WTC11 (cell line): ENCODE measurements at regions not wholly inside any gene's neighbourhood (a gene's known extent, or its start where the extent isn't known, plus 50 kb on each side); places are given as distances from the start of the nearest gene placed in this dataset.

Experiments used
- ATAC-seq: fragments of 200-7000 bp; cut with Tn5 transposase; 2 replicates; pipeline ENCODE4 v1.10.0; 2021; ENCODE audit warnings: mild to moderate bottlenecking, moderate library complexity
- CTCF ChIA-PET: fragments of 300-600 bp; sonication (Branson Sonifier 250); formaldehyde crosslinking; loops from one replicate; lab custom pipeline; 2021; ENCODE audit warnings: antibody characterized with exemption; lab: Charles Lee
- POLR2A ChIA-PET: fragments of 350-600 bp; sonication (Branson Sonifier 250); formaldehyde crosslinking; loops from one replicate; lab custom pipeline; 2021; ENCODE audit warnings: antibody characterized with exemption; lab: Charles Lee
- DNase-seq: peaks from one replicate; pipeline ENCODE4 v3.0.0; 2021; ENCODE audit warnings: low spot score
- H3K27ac Mint-ChIP-seq: 2 replicates; pipeline ENCODE4 v1.8.0; 2021; ENCODE audit warnings: mixed read lengths
- H3K27me3 Mint-ChIP-seq: 2 replicates; pipeline ENCODE4 v1.8.0; 2021; ENCODE audit warnings: low read depth, mild to moderate bottlenecking, moderate library complexity, mixed read lengths
- H3K36me3 Mint-ChIP-seq: 2 replicates; pipeline ENCODE4 v1.8.0; 2021; ENCODE audit warnings: mixed read lengths
- H3K4me1 Mint-ChIP-seq: 2 replicates; pipeline ENCODE4 v1.8.0; 2022; ENCODE audit warnings: mixed read lengths
- H3K4me3 Mint-ChIP-seq: 2 replicates; pipeline ENCODE4 v1.8.0; 2021; ENCODE audit warnings: mild to moderate bottlenecking, moderate library complexity, mixed read lengths
- H3K9me3 Mint-ChIP-seq: 2 replicates; pipeline ENCODE4 v1.8.0; 2021; ENCODE audit warnings: mixed read lengths
- ATF1 ChIP-seq: sonication (generic); formaldehyde crosslinking; IDR thresholded peaks from 2 replicates; pipeline ENCODE4 v1.8.1; 2023; ENCODE audit warnings: mild to moderate bottlenecking, moderate library complexity, missing genetic modification reagents
- HMGA2 ChIP-seq: fragments of 250-450 bp; sonication (Bioruptor Pico); IDR thresholded peaks from 2 replicates; pipeline ENCODE4 v1.4.0; 2021; ENCODE audit warnings: mild to moderate bottlenecking, moderate library complexity
- IRF2 ChIP-seq: sonication (generic); formaldehyde crosslinking; IDR thresholded peaks from 2 replicates; pipeline ENCODE4 v1.8.0; 2022; ENCODE audit warnings: low read depth, missing genetic modification reagents, borderline replicate concordance
- NFE2L1 ChIP-seq: sonication (generic); formaldehyde crosslinking; IDR thresholded peaks from 2 replicates; pipeline ENCODE4 v1.8.1; 2023; ENCODE audit warnings: missing genetic modification reagents
- NR2C2 ChIP-seq: sonication (generic); formaldehyde crosslinking; IDR thresholded peaks from 2 replicates; pipeline ENCODE4 v1.8.0; 2022; ENCODE audit warnings: mild to moderate bottlenecking, missing genetic modification reagents
- SMAD3 ChIP-seq: sonication (generic); formaldehyde crosslinking; IDR thresholded peaks from 2 replicates; pipeline ENCODE4 v1.8.0; 2022; ENCODE audit warnings: missing genetic modification reagents, mild to moderate bottlenecking, borderline replicate concordance
- TEAD4 ChIP-seq: sonication (generic); formaldehyde crosslinking; IDR thresholded peaks from 2 replicates; pipeline ENCODE4 v1.8.0; 2022; ENCODE audit warnings: mild to moderate bottlenecking, missing genetic modification reagents
- ZBTB21 ChIP-seq: sonication (generic); formaldehyde crosslinking; IDR thresholded peaks from 2 replicates; pipeline ENCODE4 v1.8.1; 2023; ENCODE audit warnings: mild to moderate bottlenecking, missing genetic modification reagents, borderline replicate concordance
- ZNF416 ChIP-seq: fragments of 250-450 bp; sonication (Bioruptor Pico); IDR thresholded peaks from 2 replicates; pipeline ENCODE4 v1.9.0; 2021; ENCODE audit warnings: mild to moderate bottlenecking, inconsistent platforms
- TF ChIP-seq, protein P1 (sequence below): sonication (generic); formaldehyde crosslinking; IDR thresholded peaks from 2 replicates; pipeline ENCODE4 v1.8.1; 2023; ENCODE audit warnings: mild to moderate bottlenecking, moderate library complexity, missing genetic modification reagents
- TF ChIP-seq, protein P2 (sequence below): sonication (generic); formaldehyde crosslinking; IDR thresholded peaks from 2 replicates; pipeline ENCODE4 v1.8.0; 2023; ENCODE audit warnings: mild to moderate bottlenecking, missing genetic modification reagents
- TF ChIP-seq, protein P3 (sequence below): sonication (generic); formaldehyde crosslinking; IDR thresholded peaks from 2 replicates; pipeline ENCODE4 v1.8.1; 2023; ENCODE audit warnings: mild to moderate bottlenecking, missing genetic modification reagents, moderate library complexity

DNA sequence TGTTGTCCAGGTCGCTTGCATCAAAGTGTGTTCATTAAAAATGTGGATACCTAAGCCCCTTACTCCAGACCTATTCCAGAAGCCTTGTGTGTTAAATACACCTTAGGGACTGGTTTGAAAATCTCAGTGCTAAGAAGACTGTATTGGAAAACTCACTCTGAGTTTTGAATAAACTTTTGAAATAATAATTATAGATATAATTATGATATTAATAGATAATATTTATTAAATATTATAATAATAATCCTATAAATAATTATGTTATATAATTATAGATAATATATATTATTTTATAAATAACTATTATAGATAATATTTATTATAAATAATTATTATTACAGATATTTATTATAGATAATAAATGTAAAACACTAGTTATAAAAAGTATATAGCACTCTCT is 165.3 kb downstream of the ARRDC3 start:
- no peak overlapping the region for H3K4me3 Mint-ChIP-seq
- no peaks in the 10 kb centered on the region for H3K27me3 Mint-ChIP-seq
- DNase-seq (no peak), ATAC-seq (no peak)
- CTCF ChIA-PET: interaction anchor here (1.0 to 1.3 kb wide), 3 partner anchors 8 to 286 kb away, joined by 3 to 6 read pairs (median 4); no protein-coding TSS in a partner anchor
- peaks cover 3% of the 10 kb centered on the region for H3K4me1 Mint-ChIP-seq
- POLR2A ChIA-PET: no interaction called here
- no peaks in the 10 kb centered on the region for H3K36me3 Mint-ChIP-seq
- no peak overlapping the region for H3K27ac Mint-ChIP-seq
- H3K9me3 Mint-ChIP-seq: no peaks in the 10 kb centered on the region
- TF ChIP-seq HMGA2 (CRISPR knock-in tag): peak; percentile 92
- TF ChIP-seq TEAD4 (CRISPR knock-in tag): no peak
- no peak for TF ChIP-seq NFE2L1 (CRISPR knock-in tag)
- no peak for TF ChIP-seq ZNF416 (CRISPR knock-in tag)

DNA sequence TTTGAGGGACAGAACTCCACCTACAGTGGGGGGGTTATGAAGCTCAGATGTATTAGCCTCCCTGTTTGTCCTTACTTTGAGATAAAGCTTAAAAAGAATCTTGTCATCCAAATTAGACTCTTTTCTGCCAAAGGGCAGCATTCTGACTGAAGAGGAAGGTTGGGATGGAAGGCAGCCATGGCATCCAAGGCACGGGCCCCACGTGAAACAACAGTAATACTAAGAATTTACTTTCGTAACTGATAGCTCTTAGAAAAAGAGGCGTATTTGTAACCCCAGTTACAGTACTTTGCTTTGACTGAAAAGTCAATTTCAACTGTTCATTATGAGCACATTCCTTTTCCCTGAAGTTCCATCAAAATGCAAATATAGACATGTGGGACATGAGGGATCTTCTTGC is 168.5 kb downstream of the ARRDC3 start:
- DNase-seq (no peak), ATAC-seq (no peak)
- H3K4me3 Mint-ChIP-seq: no peak overlapping the region
- H3K9me3 Mint-ChIP-seq: no peaks in the 10 kb centered on the region
- no peaks in the 10 kb centered on the region for H3K27me3 Mint-ChIP-seq
- ChIA-PET CTCF (interaction anchor here (0.9 to 1.1 kb wide), 2 partner anchors 170 to 205 kb away, joined by 3 to 4 read pairs; no protein-coding TSS in a partner anchor), POLR2A (interaction anchor here (0.5 kb wide), 1 partner anchor 40 kb away, joined by 7 read pairs; no protein-coding TSS in a partner anchor)
- peaks cover 3% of the 10 kb centered on the region for H3K4me1 Mint-ChIP-seq
- TF ChIP-seq, protein P1, sequence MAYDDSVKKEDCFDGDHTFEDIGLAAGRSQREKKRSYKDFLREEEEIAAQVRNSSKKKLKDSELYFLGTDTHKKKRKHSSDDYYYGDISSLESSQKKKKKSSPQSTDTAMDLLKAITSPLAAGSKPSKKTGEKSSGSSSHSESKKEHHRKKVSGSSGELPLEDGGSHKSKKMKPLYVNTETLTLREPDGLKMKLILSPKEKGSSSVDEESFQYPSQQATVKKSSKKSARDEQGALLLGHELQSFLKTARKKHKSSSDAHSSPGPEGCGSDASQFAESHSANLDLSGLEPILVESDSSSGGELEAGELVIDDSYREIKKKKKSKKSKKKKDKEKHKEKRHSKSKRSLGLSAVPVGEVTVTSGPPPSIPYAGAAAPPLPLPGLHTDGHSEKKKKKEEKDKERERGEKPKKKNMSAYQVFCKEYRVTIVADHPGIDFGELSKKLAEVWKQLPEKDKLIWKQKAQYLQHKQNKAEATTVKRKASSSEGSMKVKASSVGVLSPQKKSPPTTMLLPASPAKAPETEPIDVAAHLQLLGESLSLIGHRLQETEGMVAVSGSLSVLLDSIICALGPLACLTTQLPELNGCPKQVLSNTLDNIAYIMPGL: no peak
- TF ChIP-seq IRF2 (CRISPR knock-in tag) (no peak), NR2C2 (CRISPR knock-in tag) (no peak), SMAD3 (no peak), ZBTB21 (no peak), ATF1 (CRISPR knock-in tag) (no peak)
- TF ChIP-seq, protein P2, sequence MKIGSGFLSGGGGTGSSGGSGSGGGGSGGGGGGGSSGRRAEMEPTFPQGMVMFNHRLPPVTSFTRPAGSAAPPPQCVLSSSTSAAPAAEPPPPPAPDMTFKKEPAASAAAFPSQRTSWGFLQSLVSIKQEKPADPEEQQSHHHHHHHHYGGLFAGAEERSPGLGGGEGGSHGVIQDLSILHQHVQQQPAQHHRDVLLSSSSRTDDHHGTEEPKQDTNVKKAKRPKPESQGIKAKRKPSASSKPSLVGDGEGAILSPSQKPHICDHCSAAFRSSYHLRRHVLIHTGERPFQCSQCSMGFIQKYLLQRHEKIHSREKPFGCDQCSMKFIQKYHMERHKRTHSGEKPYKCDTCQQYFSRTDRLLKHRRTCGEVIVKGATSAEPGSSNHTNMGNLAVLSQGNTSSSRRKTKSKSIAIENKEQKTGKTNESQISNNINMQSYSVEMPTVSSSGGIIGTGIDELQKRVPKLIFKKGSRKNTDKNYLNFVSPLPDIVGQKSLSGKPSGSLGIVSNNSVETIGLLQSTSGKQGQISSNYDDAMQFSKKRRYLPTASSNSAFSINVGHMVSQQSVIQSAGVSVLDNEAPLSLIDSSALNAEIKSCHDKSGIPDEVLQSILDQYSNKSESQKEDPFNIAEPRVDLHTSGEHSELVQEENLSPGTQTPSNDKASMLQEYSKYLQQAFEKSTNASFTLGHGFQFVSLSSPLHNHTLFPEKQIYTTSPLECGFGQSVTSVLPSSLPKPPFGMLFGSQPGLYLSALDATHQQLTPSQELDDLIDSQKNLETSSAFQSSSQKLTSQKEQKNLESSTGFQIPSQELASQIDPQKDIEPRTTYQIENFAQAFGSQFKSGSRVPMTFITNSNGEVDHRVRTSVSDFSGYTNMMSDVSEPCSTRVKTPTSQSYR (CRISPR knock-in tag): no peak
- TF ChIP-seq, protein P3, sequence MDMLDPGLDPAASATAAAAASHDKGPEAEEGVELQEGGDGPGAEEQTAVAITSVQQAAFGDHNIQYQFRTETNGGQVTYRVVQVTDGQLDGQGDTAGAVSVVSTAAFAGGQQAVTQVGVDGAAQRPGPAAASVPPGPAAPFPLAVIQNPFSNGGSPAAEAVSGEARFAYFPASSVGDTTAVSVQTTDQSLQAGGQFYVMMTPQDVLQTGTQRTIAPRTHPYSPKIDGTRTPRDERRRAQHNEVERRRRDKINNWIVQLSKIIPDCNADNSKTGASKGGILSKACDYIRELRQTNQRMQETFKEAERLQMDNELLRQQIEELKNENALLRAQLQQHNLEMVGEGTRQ (CRISPR knock-in tag): no peak
- H3K27ac Mint-ChIP-seq: no peak overlapping the region
- no peaks in the 10 kb centered on the region for H3K36me3 Mint-ChIP-seq
